GM23248 (cell line): ENCODE measurements at regions not wholly inside any gene's neighbourhood (a gene's known extent, or its start where the extent isn't known, plus 50 kb on each side); places are given as distances from the start of the nearest gene placed in this dataset.

Experiments
- EZH2 ChIP-seq: fragments of 200-600 bp; sonication (generic); IDR thresholded peaks from 2 replicates; pipeline ENCODE4 v1.6.1; 2018; ENCODE audit warnings: antibody characterized with exemption, mild to moderate bottlenecking; ENCODE audit not compliant: insufficient read depth, poor library complexity, severe bottlenecking
- EZH2phosphoT487 ChIP-seq: fragments of 200-600 bp; sonication (generic); IDR thresholded peaks from 2 replicates; pipeline ENCODE4 v1.6.1; 2018; ENCODE audit warnings: antibody characterized with exemption, moderate library complexity, mild to moderate bottlenecking, low read depth; ENCODE audit not compliant: insufficient read depth

- no peak for TF ChIP-seq EZH2
- TF ChIP-seq EZH2phosphoT487, result no peak
Observed at GRCh38 chrX:69388526-69388925, 115.6 kb upstream of the NALF2 start.
